RWPE1 (cell line): ENCODE measurements at regions not wholly inside any gene's neighbourhood (a gene's known extent, or its start where the extent isn't known, plus 50 kb on each side); places are given as distances from the start of the nearest gene placed in this dataset.

Experiments
- CTCF ChIA-PET: fragments of 350-600 bp; sonication (Branson Sonifier 250); formaldehyde crosslinking; extraction: SDS; loops from one replicate; lab custom pipeline; 2021; lab: Yijun Ruan, JAX
- POLR2A ChIA-PET: fragments of 400-600 bp; formaldehyde crosslinking; extraction: SDS; loops from one replicate; lab custom pipeline; 2020; ENCODE audit warnings: antibody characterized with exemption; ENCODE audit not compliant: low non-redundant PET; lab: Yijun Ruan, JAX
- DNase-seq: peaks from one replicate; pipeline ENCODE4 v3.0.0; 2012; ENCODE audit warnings: low spot score
- H3K27ac ChIP-seq: fragments of 450-650 bp; 2 replicates; pipeline ENCODE4 v1.5.1; 2017
- TF ChIP-seq, protein P1 (sequence below): fragments of 450-650 bp; conservative IDR thresholded peaks from 2 replicates; pipeline ENCODE4 v1.5.1; 2017; ENCODE audit warnings: low read depth, mild to moderate bottlenecking

DNA sequence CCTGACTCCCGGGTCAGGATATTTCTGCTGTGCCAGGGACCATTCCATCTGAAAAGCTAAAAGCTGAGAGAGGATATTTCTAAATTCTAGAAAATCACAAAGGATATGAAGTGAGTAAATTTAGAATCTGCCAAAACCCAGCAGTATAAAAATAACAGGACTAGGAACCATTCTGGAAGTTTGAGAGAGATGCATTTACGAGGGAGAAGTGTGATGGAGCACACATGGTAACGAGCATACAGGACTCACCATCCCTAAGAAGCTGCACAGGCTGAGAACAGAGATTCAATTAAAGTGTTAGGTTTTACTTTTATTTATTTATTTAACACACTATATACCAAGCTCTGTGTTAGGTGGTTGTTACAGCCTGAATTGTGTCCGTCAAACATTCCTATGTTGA lies 116.3 kb downstream of the GLUL start:
- no peak overlapping the region for H3K27ac ChIP-seq
- ChIA-PET CTCF (no interaction called here), POLR2A (no interaction called here)
- TF ChIP-seq, protein P1, sequence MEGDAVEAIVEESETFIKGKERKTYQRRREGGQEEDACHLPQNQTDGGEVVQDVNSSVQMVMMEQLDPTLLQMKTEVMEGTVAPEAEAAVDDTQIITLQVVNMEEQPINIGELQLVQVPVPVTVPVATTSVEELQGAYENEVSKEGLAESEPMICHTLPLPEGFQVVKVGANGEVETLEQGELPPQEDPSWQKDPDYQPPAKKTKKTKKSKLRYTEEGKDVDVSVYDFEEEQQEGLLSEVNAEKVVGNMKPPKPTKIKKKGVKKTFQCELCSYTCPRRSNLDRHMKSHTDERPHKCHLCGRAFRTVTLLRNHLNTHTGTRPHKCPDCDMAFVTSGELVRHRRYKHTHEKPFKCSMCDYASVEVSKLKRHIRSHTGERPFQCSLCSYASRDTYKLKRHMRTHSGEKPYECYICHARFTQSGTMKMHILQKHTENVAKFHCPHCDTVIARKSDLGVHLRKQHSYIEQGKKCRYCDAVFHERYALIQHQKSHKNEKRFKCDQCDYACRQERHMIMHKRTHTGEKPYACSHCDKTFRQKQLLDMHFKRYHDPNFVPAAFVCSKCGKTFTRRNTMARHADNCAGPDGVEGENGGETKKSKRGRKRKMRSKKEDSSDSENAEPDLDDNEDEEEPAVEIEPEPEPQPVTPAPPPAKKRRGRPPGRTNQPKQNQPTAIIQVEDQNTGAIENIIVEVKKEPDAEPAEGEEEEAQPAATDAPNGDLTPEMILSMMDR, result no peak
- DNase-seq, result no peak

DNA sequence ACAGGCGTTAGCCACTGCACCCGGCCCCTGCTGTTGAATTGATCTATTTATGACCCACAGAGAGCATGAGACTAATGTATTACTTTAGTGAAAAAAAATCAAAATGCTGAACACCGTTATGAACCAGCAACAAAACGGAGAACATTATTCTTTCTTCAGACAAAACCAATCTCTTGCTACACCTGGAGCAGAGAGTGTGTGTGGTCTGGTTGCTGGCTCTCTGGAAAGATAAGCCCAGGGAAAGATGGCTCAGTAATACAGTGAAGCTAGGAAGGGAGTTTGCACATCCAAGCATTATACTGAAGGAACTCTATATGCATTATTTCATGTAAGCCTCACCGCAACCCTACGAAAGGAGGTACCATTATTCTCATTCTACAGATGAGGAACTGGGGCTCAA lies 117.0 kb downstream of the GLUL start:
- no peak overlapping the region for H3K27ac ChIP-seq
- TF ChIP-seq, protein P1, result no peak
- ChIA-PET POLR2A (no interaction called here), CTCF (no interaction called here)
- no peak for DNase-seq

DNA sequence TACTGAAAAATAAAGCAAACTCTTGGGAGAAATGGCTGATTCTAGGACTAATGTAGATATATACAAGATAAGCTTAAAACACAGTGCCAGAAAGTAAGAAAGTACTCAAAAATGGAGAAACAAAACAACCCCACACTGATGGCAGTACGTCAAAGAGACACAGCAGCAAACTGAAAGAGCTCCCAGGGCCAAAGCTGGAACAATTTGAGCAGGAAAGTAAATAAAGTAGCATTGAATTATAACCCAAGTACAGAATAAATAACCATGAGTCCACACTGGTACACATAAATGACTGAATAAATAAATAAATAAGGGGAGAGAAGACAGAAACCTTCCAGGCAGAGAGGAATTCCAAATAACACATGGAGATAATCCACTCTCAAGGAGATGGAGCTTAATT lies 120.9 kb downstream of the GLUL start:
- DNase-seq, result no peak
- TF ChIP-seq, protein P1, result no peak
- ChIA-PET CTCF (no interaction called here), POLR2A (no interaction called here)
- no peak overlapping the region for H3K27ac ChIP-seq

DNA sequence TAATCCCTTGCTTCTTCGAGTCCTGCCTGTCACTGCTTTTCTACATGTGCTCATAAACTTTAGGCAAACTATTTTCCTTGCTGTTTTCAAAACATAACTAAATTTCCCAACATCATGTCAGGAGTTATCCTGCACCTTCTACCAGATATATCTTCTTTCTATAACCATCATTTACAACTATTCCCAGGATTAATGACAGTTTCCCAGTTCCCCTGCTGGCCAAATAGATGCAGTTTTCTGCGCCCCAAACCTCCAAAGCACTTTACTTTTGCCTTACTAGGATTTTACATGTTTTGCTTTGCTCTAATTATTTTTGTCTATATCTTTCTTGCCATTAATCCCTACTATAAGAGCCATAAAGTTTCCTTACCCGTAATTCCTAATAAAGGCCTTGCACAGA lies 122.5 kb downstream of the GLUL start:
- no peak overlapping the region for H3K27ac ChIP-seq
- ChIA-PET POLR2A (no interaction called here), CTCF (no interaction called here)
- no peak for DNase-seq
- TF ChIP-seq, protein P1, result no peak

DNA sequence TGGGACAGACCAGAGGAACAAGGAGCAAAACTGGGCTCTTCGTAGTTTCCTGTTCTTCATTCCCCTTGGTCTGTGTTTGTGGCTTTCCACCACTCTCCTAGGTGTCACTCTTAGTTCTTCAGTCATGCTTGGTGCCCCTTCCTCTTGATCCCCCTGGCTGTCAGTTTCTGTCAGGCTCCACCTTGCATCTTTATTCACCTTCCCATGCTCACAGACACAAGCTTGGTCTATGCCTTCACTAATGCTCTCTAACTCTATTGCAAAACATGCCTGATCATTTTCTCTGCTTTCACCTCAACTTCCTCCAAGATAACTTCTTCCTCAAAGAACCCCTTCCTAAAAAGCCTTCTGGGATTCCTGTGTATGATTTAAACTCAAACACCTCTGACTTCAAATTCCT lies 122.9 kb downstream of the GLUL start:
- TF ChIP-seq, protein P1, result no peak
- DNase-seq, result no peak
- ChIA-PET CTCF (no interaction called here), POLR2A (no interaction called here)
- no peak overlapping the region for H3K27ac ChIP-seq

DNA sequence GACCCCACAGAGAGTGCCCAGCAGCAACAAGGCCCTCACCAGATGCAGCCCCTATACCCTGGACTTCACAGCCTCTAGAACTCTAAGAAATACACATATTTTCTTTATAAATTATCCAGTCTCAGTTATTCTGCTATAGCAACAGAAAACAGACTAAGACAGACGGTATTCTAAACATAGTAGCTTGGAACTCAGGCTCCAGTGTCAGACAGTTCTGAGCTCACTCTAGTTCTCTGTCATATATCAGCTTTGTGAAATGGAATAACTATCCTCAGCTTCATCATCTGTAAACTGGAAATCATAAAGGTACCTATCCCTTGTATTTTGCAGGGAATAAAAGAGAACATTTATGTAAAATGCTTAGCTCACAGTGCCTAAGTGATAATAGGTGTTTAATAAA lies 127.4 kb downstream of the GLUL start:
- no peak for DNase-seq
- CTCF ChIA-PET, result no interaction called here
- TF ChIP-seq, protein P1, result no peak
- POLR2A ChIA-PET, result no interaction called here
- H3K27ac ChIP-seq, result no peak overlapping the region

DNA sequence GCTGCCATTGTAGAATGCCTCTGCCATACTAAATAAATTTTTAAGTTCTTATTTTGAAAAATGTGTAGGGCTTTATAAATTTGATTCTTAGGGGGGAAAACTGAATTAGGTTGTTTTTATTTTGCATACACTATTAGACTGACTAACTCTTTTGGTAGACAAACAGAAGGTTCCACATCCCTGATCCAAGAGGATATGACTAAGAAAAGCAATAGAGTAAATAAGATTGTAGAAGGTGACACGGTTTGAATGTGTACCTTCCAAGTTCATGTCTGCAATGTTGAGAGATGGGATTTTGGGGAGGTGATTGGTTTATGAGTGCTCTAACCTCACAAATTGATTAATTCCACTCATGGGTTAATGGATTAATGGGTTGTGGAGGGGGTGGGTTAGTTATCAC lies 127.9 kb downstream of the GLUL start:
- TF ChIP-seq, protein P1, result no peak
- no peak for DNase-seq
- POLR2A ChIA-PET, result no interaction called here
- CTCF ChIA-PET, result no interaction called here
- H3K27ac ChIP-seq, result no peak overlapping the region
